WI38 (cell line): ENCODE measurements at regions not wholly inside any gene's neighbourhood (a gene's known extent, or its start where the extent isn't known, plus 50 kb on each side); places are given as distances from the start of the nearest gene placed in this dataset.

Experiments used
- H3K4me3 ChIP-seq: 2 replicates; pipeline ENCODE4 v1.5.1; 2011; ENCODE audit warnings: low read depth, mild to moderate bottlenecking, control low read depth, low read length
- TF ChIP-seq, protein P1 (sequence below): IDR thresholded peaks from 2 replicates; pipeline ENCODE4 v1.5.1; 2012; ENCODE audit warnings: low read depth, mild to moderate bottlenecking, control low read depth, low read length

GRCh38 chr22:49567899-49568750 lies 259.5 kb downstream of the BRD1 start:
- TF ChIP-seq, protein P1, sequence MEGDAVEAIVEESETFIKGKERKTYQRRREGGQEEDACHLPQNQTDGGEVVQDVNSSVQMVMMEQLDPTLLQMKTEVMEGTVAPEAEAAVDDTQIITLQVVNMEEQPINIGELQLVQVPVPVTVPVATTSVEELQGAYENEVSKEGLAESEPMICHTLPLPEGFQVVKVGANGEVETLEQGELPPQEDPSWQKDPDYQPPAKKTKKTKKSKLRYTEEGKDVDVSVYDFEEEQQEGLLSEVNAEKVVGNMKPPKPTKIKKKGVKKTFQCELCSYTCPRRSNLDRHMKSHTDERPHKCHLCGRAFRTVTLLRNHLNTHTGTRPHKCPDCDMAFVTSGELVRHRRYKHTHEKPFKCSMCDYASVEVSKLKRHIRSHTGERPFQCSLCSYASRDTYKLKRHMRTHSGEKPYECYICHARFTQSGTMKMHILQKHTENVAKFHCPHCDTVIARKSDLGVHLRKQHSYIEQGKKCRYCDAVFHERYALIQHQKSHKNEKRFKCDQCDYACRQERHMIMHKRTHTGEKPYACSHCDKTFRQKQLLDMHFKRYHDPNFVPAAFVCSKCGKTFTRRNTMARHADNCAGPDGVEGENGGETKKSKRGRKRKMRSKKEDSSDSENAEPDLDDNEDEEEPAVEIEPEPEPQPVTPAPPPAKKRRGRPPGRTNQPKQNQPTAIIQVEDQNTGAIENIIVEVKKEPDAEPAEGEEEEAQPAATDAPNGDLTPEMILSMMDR = no peak
- no peak overlapping the region for H3K4me3 ChIP-seq

- no peak overlapping the region for H3K4me3 ChIP-seq
- TF ChIP-seq, protein P1 = no peak
Observed at GRCh38 chr22:49566693-49567092, 261.0 kb downstream of the BRD1 start.

GRCh38 chr22:49566141-49566541 lies 261.5 kb downstream of the BRD1 start:
- TF ChIP-seq, protein P1 = no peak

GRCh38 chr22:49565516-49565855 lies 262.2 kb downstream of the BRD1 start:
- no peak overlapping the region for H3K4me3 ChIP-seq
- TF ChIP-seq, protein P1 = no peak

More at GRCh38 chr22:49566141-49566541, 261.5 kb downstream of the BRD1 start:
- H3K4me3 ChIP-seq = no peak overlapping the region

- TF ChIP-seq, protein P1 = no peak
Observed at GRCh38 chr22:49564666-49565515, 262.8 kb downstream of the BRD1 start.

DNA sequence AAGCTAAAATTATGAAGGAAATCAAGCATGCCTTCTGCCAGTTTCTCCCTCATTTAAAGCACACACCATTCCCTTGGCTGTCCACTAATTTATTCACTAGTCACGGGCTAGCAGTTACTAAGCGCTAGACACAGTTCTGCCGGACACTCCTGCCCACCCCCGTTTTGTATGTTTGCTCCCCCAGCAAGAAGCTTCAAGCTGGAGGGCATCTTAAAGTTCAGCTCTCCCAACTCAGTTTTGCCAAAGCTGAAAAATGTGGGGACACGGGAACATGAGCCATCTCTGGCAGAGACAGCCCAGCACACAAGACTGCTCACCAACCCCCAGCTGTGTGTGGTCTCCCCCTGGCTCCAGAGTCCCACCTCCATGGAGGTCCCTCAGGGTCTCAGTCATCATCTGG lies 263.6 kb downstream of the BRD1 start:
- TF ChIP-seq, protein P1 = no peak
- no peak overlapping the region for H3K4me3 ChIP-seq

More at GRCh38 chr22:49564666-49565515, 262.8 kb downstream of the BRD1 start:
- H3K4me3 ChIP-seq = no peak overlapping the region
